Prostate gland (tissue), 2 donors: ENCODE measurements at regions not wholly inside any gene's neighbourhood (a gene's known extent, or its start where the extent isn't known, plus 50 kb on each side); places are given as distances from the start of the nearest gene placed in this dataset.

Experiments used
- DNase-seq: peaks from one replicate; pipeline ENCODE4 v3.0.0-alpha.2; 2019; ENCODE audit warnings: low spot score
- H3K27ac ChIP-seq, 2 donors: fragments of 200-600 bp; sonication (generic); 2 replicates each; pipeline ENCODE4 v1.5.1; 2017 to 2019
- H3K27me3 ChIP-seq: fragments of 200-600 bp; sonication (generic); replicated peaks from 2 replicates; pipeline ENCODE4 v1.5.1; 2019; ENCODE audit not compliant: insufficient read depth
- H3K36me3 ChIP-seq, 2 donors: fragments of 200-600 bp; sonication (generic); 1 replicate in 1 of 2; 2 replicates in 1 of 2; pipeline versions ENCODE4 v1.5.1 to v1.8.1; 2017 to 2019
- H3K4me1 ChIP-seq: fragments of 200-600 bp; sonication (generic); replicated peaks from 2 replicates; pipeline ENCODE4 v1.5.1; 2019
- H3K4me3 ChIP-seq, 2 donors: fragments of 200-600 bp; sonication (generic); 2 replicates each; pipeline ENCODE4 v1.5.1; 2017 to 2019
- H3K9me3 ChIP-seq: fragments of 200-600 bp; sonication (generic); 2 replicates; pipeline ENCODE4 v1.5.1; 2017
- POLR2A ChIP-seq: fragments of 450-650 bp; IDR thresholded peaks from one replicate; pipeline ENCODE4 v1.6.1; 2016; ENCODE audit warnings: antibody characterized with exemption, mild to moderate bottlenecking
- POLR2AphosphoS5 ChIP-seq: sonication (generic); formaldehyde crosslinking; IDR thresholded peaks from one replicate; pipeline ENCODE4 v1.6.1; 2017; ENCODE audit warnings: antibody characterized with exemption
- WGBS: methylation state at CpG from one replicate; pipeline ENCODE4 v1.1.5; 2018; 5-methylcytosine and 5-hydroxymethylcytosine counted together
- intact Hi-C: fragments of 100-400 bp; cut with DNase I; formaldehyde crosslinking; loops from one replicate; pipeline ENCODE4 v1.14.2; 2022
- TF ChIP-seq, protein P1 (sequence below), 4 experiments: fragments of 200-600 bp in 2 of 4; fragments of 450-650 bp in 2 of 4; sonication (generic) in 2 of 4; IDR thresholded peaks; 1 replicate in 3 of 4; 2 replicates in 1 of 4; pipeline ENCODE4 v1.5.1; 2016 to 2019; ENCODE audit warnings: antibody characterized with exemption in 4 of 4, mild to moderate bottlenecking in 2 of 4, moderate library complexity in 2 of 4

- H3K27ac ChIP-seq: no peak overlapping the region
- DNase-seq: no peak
- no peaks in the 10 kb centered on the region for H3K9me3 ChIP-seq
- H3K27me3 ChIP-seq: no peaks in the 10 kb centered on the region
- intact Hi-C loops: no loop called here
- WGBS: 62% methylated on average over 8 of the region's 12 CpGs
- no peak for TF ChIP-seq POLR2A
- no peak overlapping the region for H3K4me3 ChIP-seq
- no peaks in the 10 kb centered on the region for H3K36me3 ChIP-seq
- H3K4me1 ChIP-seq: no peaks in the 10 kb centered on the region
Observed at GRCh38 chr22:49716441-49716840, 111.2 kb downstream of the BRD1 start.

DNA sequence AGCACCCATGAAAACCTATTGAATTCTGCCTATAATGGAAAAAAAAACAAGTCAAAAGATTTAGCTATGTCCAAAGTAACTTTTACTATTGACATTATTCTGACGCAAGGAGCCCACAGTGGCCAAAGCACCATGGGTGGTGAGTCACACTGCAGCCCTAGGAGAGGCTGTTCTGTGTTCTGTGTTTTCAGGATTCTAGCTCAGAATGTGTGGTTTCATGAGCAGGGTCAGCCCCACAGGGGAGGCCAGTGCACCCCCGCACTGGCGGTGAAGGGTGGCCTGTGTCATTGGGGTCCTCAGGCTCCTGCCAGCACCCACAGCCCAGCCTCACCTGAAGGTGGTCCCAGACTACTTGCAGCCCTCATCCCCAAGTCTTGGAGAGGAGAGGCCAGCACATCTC lies 112.2 kb downstream of the BRD1 start:
- Histone ChIP-seq H3K4me3 (no peak overlapping the region), H3K9me3 (no peaks in the 10 kb centered on the region), H3K36me3 (no peaks in the 10 kb centered on the region), H3K27ac (no peak overlapping the region), H3K27me3 (peaks cover 1% of the 10 kb centered on the region), H3K4me1 (no peaks in the 10 kb centered on the region)
- no peak for TF ChIP-seq POLR2AphosphoS5
- no peak for TF ChIP-seq POLR2A
- TF ChIP-seq, protein P1, sequence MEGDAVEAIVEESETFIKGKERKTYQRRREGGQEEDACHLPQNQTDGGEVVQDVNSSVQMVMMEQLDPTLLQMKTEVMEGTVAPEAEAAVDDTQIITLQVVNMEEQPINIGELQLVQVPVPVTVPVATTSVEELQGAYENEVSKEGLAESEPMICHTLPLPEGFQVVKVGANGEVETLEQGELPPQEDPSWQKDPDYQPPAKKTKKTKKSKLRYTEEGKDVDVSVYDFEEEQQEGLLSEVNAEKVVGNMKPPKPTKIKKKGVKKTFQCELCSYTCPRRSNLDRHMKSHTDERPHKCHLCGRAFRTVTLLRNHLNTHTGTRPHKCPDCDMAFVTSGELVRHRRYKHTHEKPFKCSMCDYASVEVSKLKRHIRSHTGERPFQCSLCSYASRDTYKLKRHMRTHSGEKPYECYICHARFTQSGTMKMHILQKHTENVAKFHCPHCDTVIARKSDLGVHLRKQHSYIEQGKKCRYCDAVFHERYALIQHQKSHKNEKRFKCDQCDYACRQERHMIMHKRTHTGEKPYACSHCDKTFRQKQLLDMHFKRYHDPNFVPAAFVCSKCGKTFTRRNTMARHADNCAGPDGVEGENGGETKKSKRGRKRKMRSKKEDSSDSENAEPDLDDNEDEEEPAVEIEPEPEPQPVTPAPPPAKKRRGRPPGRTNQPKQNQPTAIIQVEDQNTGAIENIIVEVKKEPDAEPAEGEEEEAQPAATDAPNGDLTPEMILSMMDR (IDR thresholded peaks at IDR 0.05): no peak
- WGBS: 90% methylated on average over 3 of the region's 3 CpGs
- intact Hi-C loops: no loop called here
- no peak for DNase-seq

DNA sequence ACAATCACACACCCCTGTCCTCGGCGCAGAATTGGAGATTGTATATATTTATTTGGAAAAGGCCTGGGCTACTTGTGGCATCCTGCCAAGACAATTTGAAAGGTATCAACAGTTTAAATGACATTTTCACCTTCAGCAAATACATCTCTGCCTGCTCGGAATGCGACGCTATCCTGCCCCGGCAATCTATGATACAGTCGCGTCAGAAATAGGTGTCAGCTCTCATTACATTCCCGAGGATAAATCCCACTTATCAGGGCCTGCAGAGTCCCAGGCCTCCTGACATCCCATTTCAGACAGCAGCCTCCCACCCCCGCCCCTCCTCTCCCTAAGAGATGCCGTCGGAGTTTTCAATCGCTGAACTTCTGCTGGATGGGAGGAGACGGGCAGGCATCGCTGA lies 114.7 kb downstream of the BRD1 start:
- DNase-seq: no peak
- Histone ChIP-seq H3K36me3 (no peaks in the 10 kb centered on the region), H3K27me3 (peaks cover 5% of the 10 kb centered on the region), H3K4me1 (no peaks in the 10 kb centered on the region), H3K9me3 (no peaks in the 10 kb centered on the region), H3K4me3 (no peak overlapping the region), H3K27ac (no peak overlapping the region)
- intact Hi-C loops: no loop called here
- TF ChIP-seq, protein P1 (IDR thresholded peaks at IDR 0.05): no peak
- no peak for TF ChIP-seq POLR2A
- no peak for TF ChIP-seq POLR2AphosphoS5
- 79% methylated on average over 15 of the region's 15 CpGs for WGBS

DNA sequence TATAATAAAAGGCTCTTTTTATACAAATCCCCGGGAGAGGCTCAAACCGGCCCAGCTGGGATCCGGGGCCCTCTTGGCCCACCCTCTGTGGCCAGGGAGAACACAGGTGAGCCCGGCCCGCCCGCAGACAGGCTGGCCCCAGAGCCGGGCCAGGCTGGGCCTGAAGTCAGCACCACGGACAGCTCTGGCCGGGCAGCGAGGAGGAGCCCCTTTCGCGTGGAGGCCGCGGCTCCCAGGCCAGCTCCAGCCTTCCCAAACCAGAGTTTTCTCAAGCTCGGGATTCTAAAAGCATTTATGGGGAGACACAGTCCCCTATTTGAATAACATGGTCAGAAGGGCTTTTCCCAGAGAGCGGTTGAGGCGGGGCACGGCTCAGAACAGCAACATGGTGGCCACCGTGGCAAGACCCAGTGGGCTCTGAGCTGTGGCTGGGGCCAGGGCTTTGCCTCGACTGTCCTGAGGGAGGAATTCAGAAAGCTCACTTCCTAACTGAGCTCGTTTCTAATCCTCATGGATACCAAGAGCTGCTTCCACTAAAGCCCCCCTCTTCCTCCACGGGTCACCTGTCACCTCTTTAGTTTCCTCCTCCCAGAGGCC lies 115.4 kb downstream of the BRD1 start:
- H3K4me3 ChIP-seq: no peak overlapping the region
- intact Hi-C loops: no loop called here
- no peaks in the 10 kb centered on the region for H3K9me3 ChIP-seq
- 27% methylated on average over 22 of the region's 22 CpGs for WGBS
- H3K4me1 ChIP-seq: no peaks in the 10 kb centered on the region
- no peaks in the 10 kb centered on the region for H3K36me3 ChIP-seq
- H3K27ac ChIP-seq: no peak overlapping the region
- no peak for DNase-seq
- peaks cover 5% of the 10 kb centered on the region for H3K27me3 ChIP-seq
- TF ChIP-seq, protein P1 (IDR thresholded peaks at IDR 0.05): no peak
- TF ChIP-seq POLR2AphosphoS5 (no peak), POLR2A (no peak)

DNA sequence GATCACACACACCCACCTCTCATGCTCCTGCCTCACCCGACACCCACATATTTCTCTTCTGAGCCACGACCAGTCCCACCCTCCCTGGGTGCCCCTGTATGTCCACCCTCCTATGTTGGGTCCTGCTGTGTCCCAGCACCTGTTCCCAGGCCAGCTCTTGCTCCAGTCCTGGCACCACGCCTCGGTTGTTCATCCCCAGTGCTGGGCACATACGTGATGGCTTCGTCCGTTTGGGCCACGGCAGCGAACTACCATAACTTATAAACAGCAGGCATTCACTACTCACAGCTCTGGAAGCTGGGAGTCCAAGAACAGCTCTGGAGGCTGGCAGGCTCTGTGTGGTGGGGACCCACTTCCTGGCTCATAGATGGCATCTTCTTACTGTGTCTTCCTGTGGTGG lies 116.9 kb downstream of the BRD1 start:
- no peaks in the 10 kb centered on the region for H3K4me1 ChIP-seq
- peaks cover 5% of the 10 kb centered on the region for H3K27me3 ChIP-seq
- TF ChIP-seq POLR2A (no peak), POLR2AphosphoS5 (no peak)
- TF ChIP-seq, protein P1 (IDR thresholded peaks at IDR 0.05): no peak
- no peaks in the 10 kb centered on the region for H3K36me3 ChIP-seq
- no peak for DNase-seq
- 88% methylated on average over 6 of the region's 9 CpGs for WGBS
- no peak overlapping the region for H3K4me3 ChIP-seq
- no peaks in the 10 kb centered on the region for H3K9me3 ChIP-seq
- intact Hi-C loops: no loop called here
- no peak overlapping the region for H3K27ac ChIP-seq
